ENCODE measurements at regions not wholly inside any gene's neighbourhood (a gene's known extent, or its start where the extent isn't known, plus 50 kb on each side); places are given as distances from the start of the nearest gene placed in this dataset.

DNA sequence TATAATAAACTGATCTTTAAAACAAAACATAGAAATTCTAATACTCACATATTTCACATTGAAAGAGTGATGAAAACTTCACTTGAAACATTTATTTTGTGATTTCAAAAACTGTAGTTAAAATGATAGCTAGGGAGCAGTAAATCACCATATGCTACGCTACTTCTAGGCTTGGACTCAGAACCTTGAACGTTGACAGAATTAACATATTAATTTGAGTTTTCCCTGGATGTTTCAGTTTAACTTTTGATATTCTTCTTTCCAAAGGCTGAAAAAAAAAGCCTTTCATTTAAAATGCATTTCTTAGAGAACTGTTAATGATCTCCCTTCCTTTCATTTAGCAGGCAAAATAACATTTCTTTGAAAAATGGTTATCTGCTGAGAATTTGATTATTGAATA lies 307.8 kb upstream of the SGCD start:
- ATAC-seq (ENCODE audit: low FRiP score in 2 of 2) (no peak), DNase-seq (no peak)
- Histone ChIP-seq H3K36me3 (no peaks in the 10 kb centered on the region), H3K9me3 (no peaks in the 10 kb centered on the region), H3K27ac (no peak overlapping the region), H3K4me3 (no peak overlapping the region), H3K4me1 (no peaks in the 10 kb centered on the region), H3K27me3 (no peaks in the 10 kb centered on the region)
- 78 to 80% methylated on average over 2 of the region's 2 CpGs for WGBS, 2 donors
- TF ChIP-seq POLR2AphosphoS5 (IDR thresholded peaks at IDR 0.05) (no peak), POLR2A (IDR thresholded peaks at IDR 0.05) (no peak), EP300 (IDR thresholded peaks at IDR 0.05) (no peak)
- TF ChIP-seq, protein P1, sequence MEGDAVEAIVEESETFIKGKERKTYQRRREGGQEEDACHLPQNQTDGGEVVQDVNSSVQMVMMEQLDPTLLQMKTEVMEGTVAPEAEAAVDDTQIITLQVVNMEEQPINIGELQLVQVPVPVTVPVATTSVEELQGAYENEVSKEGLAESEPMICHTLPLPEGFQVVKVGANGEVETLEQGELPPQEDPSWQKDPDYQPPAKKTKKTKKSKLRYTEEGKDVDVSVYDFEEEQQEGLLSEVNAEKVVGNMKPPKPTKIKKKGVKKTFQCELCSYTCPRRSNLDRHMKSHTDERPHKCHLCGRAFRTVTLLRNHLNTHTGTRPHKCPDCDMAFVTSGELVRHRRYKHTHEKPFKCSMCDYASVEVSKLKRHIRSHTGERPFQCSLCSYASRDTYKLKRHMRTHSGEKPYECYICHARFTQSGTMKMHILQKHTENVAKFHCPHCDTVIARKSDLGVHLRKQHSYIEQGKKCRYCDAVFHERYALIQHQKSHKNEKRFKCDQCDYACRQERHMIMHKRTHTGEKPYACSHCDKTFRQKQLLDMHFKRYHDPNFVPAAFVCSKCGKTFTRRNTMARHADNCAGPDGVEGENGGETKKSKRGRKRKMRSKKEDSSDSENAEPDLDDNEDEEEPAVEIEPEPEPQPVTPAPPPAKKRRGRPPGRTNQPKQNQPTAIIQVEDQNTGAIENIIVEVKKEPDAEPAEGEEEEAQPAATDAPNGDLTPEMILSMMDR (IDR thresholded peaks at IDR 0.05): no peak

GRCh38 chr5:156019571-156020180 lies 307.3 kb upstream of the SGCD start:
- DNase-seq (no peak), ATAC-seq (ENCODE audit: low FRiP score in 2 of 2) (no peak)
- H3K27me3 ChIP-seq: no peaks in the 10 kb centered on the region
- TF ChIP-seq POLR2AphosphoS5 (IDR thresholded peaks at IDR 0.05) (no peak), EP300 (IDR thresholded peaks at IDR 0.05) (no peak), POLR2A (IDR thresholded peaks at IDR 0.05) (no peak)
- TF ChIP-seq, protein P1 (IDR thresholded peaks at IDR 0.05): no peak
- 68 to 77% methylated on average over 7 of the region's 7 CpGs for WGBS, 2 donors
- no peak overlapping the region for H3K4me3 ChIP-seq
- H3K27ac ChIP-seq: no peak overlapping the region
- no peaks in the 10 kb centered on the region for H3K36me3 ChIP-seq
- H3K4me1 ChIP-seq: no peaks in the 10 kb centered on the region
- no peaks in the 10 kb centered on the region for H3K9me3 ChIP-seq

DNA sequence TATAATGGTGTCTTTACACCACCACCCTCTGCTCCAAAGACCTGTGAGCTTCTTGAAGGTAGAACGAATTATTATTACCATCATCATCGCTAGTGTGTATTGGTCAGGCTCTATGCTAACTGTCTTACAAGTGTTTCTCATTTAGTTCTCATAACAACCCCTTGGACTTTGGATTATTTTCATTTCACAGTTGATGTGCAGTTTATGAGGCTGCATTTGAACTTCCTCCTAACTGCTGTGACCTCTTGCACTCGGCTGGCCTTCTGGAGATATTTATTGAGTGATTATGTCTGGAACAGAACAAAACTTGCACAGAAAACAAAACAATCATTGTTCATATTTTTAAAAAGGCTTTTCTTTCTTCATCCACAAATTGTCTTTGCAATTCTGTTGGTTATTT lies 306.3 kb upstream of the SGCD start:
- H3K4me3 ChIP-seq: no peak overlapping the region
- no peaks in the 10 kb centered on the region for H3K9me3 ChIP-seq
- DNase-seq (no peak), ATAC-seq (ENCODE audit: low FRiP score in 2 of 2) (no peak)
- H3K4me1 ChIP-seq: no peaks in the 10 kb centered on the region
- no peaks in the 10 kb centered on the region for H3K27me3 ChIP-seq
- TF ChIP-seq POLR2AphosphoS5 (IDR thresholded peaks at IDR 0.05) (no peak), EP300 (IDR thresholded peaks at IDR 0.05) (no peak), POLR2A (IDR thresholded peaks at IDR 0.05) (no peak)
- TF ChIP-seq, protein P1 (IDR thresholded peaks at IDR 0.05): no peak
- no peaks in the 10 kb centered on the region for H3K36me3 ChIP-seq
- H3K27ac ChIP-seq: no peak overlapping the region
- 71 to 72% methylated on average over 3 of the region's 3 CpGs for WGBS, 2 donors

DNA sequence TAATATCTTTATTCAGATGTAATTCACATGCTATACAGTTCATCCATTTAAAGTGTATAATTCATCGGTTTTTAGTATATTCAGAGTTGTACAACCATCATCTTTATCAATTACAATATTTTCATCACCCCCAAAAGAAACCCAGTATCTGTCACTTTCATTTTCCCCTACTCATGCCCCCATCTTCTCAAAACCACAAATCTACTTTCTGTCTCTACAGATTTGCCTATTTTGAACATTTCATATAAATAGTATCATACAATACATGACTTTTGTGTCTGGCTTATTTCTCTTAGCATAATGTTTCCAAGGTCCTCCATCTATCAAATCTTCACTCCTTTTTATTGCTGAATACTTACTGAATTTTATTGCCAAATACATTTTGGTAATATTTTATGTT lies 305.1 kb upstream of the SGCD start:
- no peak for TF ChIP-seq POLR2AphosphoS5 (IDR thresholded peaks at IDR 0.05)
- TF ChIP-seq EP300 (IDR thresholded peaks at IDR 0.05): no peak
- TF ChIP-seq, protein P1 (IDR thresholded peaks at IDR 0.05): no peak
- no peak for TF ChIP-seq POLR2A (IDR thresholded peaks at IDR 0.05)
- H3K27ac ChIP-seq: no peak overlapping the region
- no peak overlapping the region for H3K4me3 ChIP-seq
- H3K36me3 ChIP-seq: no peaks in the 10 kb centered on the region
- ATAC-seq (ENCODE audit: low FRiP score in 2 of 2): no peak
- H3K4me1 ChIP-seq: no peaks in the 10 kb centered on the region
- no peak for DNase-seq
- no peaks in the 10 kb centered on the region for H3K9me3 ChIP-seq
- WGBS, 2 donors: 91 to 93% methylated on average over 1 of the region's 1 CpG
- H3K27me3 ChIP-seq: no peaks in the 10 kb centered on the region

DNA sequence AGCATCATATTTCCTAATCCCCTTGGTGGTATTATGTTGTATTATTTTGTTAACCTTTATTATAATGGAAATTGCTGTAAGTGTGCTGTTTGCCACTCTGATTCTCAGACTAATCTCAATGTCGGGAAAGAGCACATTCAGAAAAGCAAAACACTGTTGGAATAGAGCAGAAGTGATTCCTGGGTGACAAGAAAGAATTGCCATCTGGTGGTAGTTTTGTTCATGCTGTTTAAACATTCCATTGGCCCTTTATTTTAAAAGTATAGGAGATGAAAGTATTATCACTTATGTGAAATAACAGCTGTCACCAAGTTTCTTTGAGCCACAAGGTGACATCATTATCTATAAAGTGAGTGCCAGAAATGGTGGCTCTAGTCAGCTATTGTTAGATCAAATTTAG lies 301.3 kb upstream of the SGCD start:
- Histone ChIP-seq H3K9me3 (no peaks in the 10 kb centered on the region), H3K4me1 (no peaks in the 10 kb centered on the region), H3K36me3 (no peaks in the 10 kb centered on the region), H3K27ac (no peak overlapping the region), H3K4me3 (no peak overlapping the region), H3K27me3 (no peaks in the 10 kb centered on the region)
- ATAC-seq (ENCODE audit: low FRiP score in 2 of 2): no peak
- TF ChIP-seq EP300 (IDR thresholded peaks at IDR 0.05) (no peak), POLR2A (IDR thresholded peaks at IDR 0.05) (no peak), POLR2AphosphoS5 (IDR thresholded peaks at IDR 0.05) (no peak)
- TF ChIP-seq, protein P1 (IDR thresholded peaks at IDR 0.05): no peak
- 38 to 45% methylated on average over 1 of the region's 1 CpG for WGBS, 2 donors
- no peak for DNase-seq
